Keratinocyte (primary cell): ENCODE measurements at regions not wholly inside any gene's neighbourhood (a gene's known extent, or its start where the extent isn't known, plus 50 kb on each side); places are given as distances from the start of the nearest gene placed in this dataset.

ENCODE experiments used
- DNase-seq: peaks from one replicate; pipeline ENCODE4 v3.0.0-alpha.2; 2011; ENCODE audit warnings: low read depth, missing footprints, low spot score
- FAIRE-seq: peaks from 2 replicates; lab custom pipeline; 2011; peaks lifted over from hg19 to GRCh38; lab: Jason Lieb, UNC
- H2AFZ ChIP-seq: 2 replicates; pipeline ENCODE4 v1.6.0; 2012; ENCODE audit warnings: low read length, control low read depth, inconsistent platforms; ENCODE audit not compliant: control insufficient read depth
- H3K27ac ChIP-seq: 2 replicates; pipeline ENCODE4 v1.5.1; 2011; ENCODE audit warnings: low read length; ENCODE audit not compliant: control insufficient read depth, insufficient read depth
- H3K27me3 ChIP-seq: 3 replicates; pipeline ENCODE4 v1.6.0; 2011; ENCODE audit warnings: low read length; ENCODE audit not compliant: control insufficient read depth, insufficient read depth; ENCODE audit errors: extremely low read depth
- H3K36me3 ChIP-seq, 2 experiments: 2 replicates in 1 of 2; 3 replicates in 1 of 2; pipeline ENCODE4 v1.5.1; 2011; ENCODE audit warnings: low read length in 2 of 2, mild to moderate bottlenecking in 1 of 2; ENCODE audit not compliant: control insufficient read depth in 2 of 2, insufficient read depth in 2 of 2; ENCODE audit errors: extremely low read depth in 1 of 2
- H3K4me1 ChIP-seq: 3 replicates; pipeline ENCODE4 v1.5.1; 2011; ENCODE audit warnings: low read length; ENCODE audit not compliant: control insufficient read depth, insufficient read depth; ENCODE audit errors: extremely low read depth
- H3K4me2 ChIP-seq: 3 replicates; pipeline ENCODE4 v1.6.0; 2011; ENCODE audit warnings: low read depth, low read length; ENCODE audit not compliant: control insufficient read depth, insufficient read depth; ENCODE audit errors: extremely low read depth
- H3K4me3 ChIP-seq, 3 experiments: fragments of 200-600 bp in 1 of 3; sonication (generic) in 1 of 3; 2 replicates in 2 of 3; 3 replicates in 1 of 3; pipeline ENCODE4 v1.5.1; 2011 to 2016; ENCODE audit warnings: low read length in 3 of 3, mild to moderate bottlenecking in 3 of 3, control low read depth in 2 of 3, inconsistent platforms in 1 of 3, low read depth in 1 of 3, mixed read lengths in 1 of 3, mixed run types in 1 of 3, moderate library complexity in 1 of 3; ENCODE audit not compliant: control insufficient read depth in 2 of 3, insufficient read depth in 2 of 3; ENCODE audit errors: extremely low read depth in 1 of 3
- H3K79me2 ChIP-seq: 2 replicates; pipeline ENCODE4 v1.6.0; 2012; ENCODE audit warnings: low read length; ENCODE audit not compliant: control insufficient read depth, insufficient read depth
- H3K9ac ChIP-seq: 3 replicates; pipeline ENCODE4 v1.6.0; 2011; ENCODE audit warnings: low read length; ENCODE audit not compliant: control insufficient read depth, insufficient read depth; ENCODE audit errors: extremely low read depth
- H3K9me1 ChIP-seq: 3 replicates; pipeline ENCODE4 v1.6.0; 2011; ENCODE audit warnings: low read length; ENCODE audit not compliant: control insufficient read depth, insufficient read depth; ENCODE audit errors: extremely low read depth
- H3K9me3 ChIP-seq: 2 replicates; pipeline ENCODE4 v1.5.1; 2012; ENCODE audit warnings: low read depth, low read length; ENCODE audit not compliant: control insufficient read depth
- H4K20me1 ChIP-seq: 3 replicates; pipeline ENCODE4 v1.6.0; 2011; ENCODE audit warnings: low read length; ENCODE audit not compliant: control insufficient read depth, insufficient read depth; ENCODE audit errors: extremely low read depth
- EZH2 ChIP-seq: IDR thresholded peaks from one replicate; pipeline ENCODE4 v1.6.1; 2012; ENCODE audit warnings: inconsistent platforms, mild to moderate bottlenecking, low read length, moderate library complexity
- dilution Hi-C: fragments of 300-500 bp; cut with MboI; formaldehyde crosslinking; loops from one replicate; pipeline ENCODE4 v1.7.0; 2020; ENCODE audit warnings: low sequenced_read_pairs; ENCODE audit not compliant: extremely low pct_ligation_motif_present
- TF ChIP-seq, protein P1 (sequence below), 3 experiments: IDR thresholded peaks in 1 of 3; conservative IDR thresholded peaks in 1 of 3; optimal IDR thresholded peaks in 1 of 3; 2 replicates in 2 of 3; 3 replicates in 1 of 3; pipeline versions ENCODE3 to v1.5.1; 2011; ENCODE audit warnings: low read length in 3 of 3, mild to moderate bottlenecking in 3 of 3, moderate library complexity in 2 of 3, control low read depth in 1 of 3, inconsistent platforms in 1 of 3; ENCODE audit not compliant: insufficient read depth in 2 of 3; ENCODE audit errors: extremely low read depth in 1 of 3

DNA sequence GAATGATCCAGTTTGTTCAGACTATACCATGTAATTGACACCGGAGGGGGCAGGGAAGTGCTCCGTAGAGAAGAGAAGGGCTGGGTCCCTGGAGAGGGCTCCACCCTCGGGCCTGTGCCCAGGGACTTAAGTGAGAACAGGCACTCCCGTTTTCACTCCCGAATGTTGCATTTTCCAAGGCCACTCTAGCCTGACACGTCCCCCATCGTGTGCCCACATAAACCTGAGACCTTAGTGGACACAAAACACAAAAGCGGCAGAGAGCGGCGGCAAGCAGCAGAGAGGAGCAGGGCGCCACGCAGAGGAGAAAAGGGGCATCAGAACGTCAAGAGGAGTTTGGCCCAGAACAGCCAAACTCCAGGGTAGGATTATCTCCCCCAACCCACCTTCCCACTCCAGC is 1405.1 kb downstream of the GRIK2 start:
- dilution Hi-C loops, result no loop called here
- H3K27me3 ChIP-seq, result no peaks in the 10 kb centered on the region
- H3K4me1 ChIP-seq, result no peaks in the 10 kb centered on the region
- H4K20me1 ChIP-seq, result no peaks in the 10 kb centered on the region
- H3K4me2 ChIP-seq, result no peak overlapping the region
- no peak overlapping the region for H3K4me3 ChIP-seq
- no peak overlapping the region for H3K27ac ChIP-seq
- no peak overlapping the region for H3K9ac ChIP-seq
- no peaks in the 10 kb centered on the region for H3K36me3 ChIP-seq
- TF ChIP-seq EZH2, result no peak
- TF ChIP-seq, protein P1, sequence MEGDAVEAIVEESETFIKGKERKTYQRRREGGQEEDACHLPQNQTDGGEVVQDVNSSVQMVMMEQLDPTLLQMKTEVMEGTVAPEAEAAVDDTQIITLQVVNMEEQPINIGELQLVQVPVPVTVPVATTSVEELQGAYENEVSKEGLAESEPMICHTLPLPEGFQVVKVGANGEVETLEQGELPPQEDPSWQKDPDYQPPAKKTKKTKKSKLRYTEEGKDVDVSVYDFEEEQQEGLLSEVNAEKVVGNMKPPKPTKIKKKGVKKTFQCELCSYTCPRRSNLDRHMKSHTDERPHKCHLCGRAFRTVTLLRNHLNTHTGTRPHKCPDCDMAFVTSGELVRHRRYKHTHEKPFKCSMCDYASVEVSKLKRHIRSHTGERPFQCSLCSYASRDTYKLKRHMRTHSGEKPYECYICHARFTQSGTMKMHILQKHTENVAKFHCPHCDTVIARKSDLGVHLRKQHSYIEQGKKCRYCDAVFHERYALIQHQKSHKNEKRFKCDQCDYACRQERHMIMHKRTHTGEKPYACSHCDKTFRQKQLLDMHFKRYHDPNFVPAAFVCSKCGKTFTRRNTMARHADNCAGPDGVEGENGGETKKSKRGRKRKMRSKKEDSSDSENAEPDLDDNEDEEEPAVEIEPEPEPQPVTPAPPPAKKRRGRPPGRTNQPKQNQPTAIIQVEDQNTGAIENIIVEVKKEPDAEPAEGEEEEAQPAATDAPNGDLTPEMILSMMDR (optimal IDR thresholded peaks at IDR 0.05 in 1 of 3, IDR thresholded peaks at IDR 0.05 in 1 of 3, conservative IDR thresholded peaks at IDR 0.05 in 1 of 3; ENCODE audit: extremely low read depth in 1 of 3, insufficient read depth in 2 of 3, low read length in 3 of 3), result no peak
- H2AFZ ChIP-seq, result no peak overlapping the region
- H3K9me1 ChIP-seq, result no peaks in the 10 kb centered on the region
- FAIRE-seq (no peak), DNase-seq (no peak)
- no peaks in the 10 kb centered on the region for H3K79me2 ChIP-seq
- no peaks in the 10 kb centered on the region for H3K9me3 ChIP-seq

DNA sequence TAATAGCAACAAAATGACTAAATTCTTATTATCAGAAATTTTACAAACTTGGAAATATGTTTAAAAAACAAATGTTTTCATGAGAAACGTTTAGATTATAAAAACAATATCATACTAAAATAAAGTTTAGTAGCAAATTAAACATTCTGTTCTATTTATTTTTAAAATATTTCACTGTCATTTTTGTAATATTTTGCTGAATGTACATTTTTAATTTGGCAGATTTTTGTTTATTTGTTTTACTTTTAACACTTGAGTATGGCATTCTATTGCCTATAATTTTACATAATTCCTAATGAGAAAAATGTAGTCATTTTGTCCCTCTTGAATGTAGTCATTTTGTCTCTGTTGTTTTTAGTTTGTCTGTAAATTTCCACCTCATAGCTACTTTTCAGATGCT is 1400.2 kb downstream of the GRIK2 start:
- Histone ChIP-seq H3K27ac (no peak overlapping the region), H4K20me1 (no peaks in the 10 kb centered on the region), H3K4me2 (no peak overlapping the region), H3K9ac (no peak overlapping the region), H3K9me1 (no peaks in the 10 kb centered on the region), H3K9me3 (no peaks in the 10 kb centered on the region), H3K27me3 (no peaks in the 10 kb centered on the region), H3K79me2 (no peaks in the 10 kb centered on the region), H3K36me3 (no peaks in the 10 kb centered on the region), H3K4me3 (no peak overlapping the region), H2AFZ (no peak overlapping the region), H3K4me1 (no peaks in the 10 kb centered on the region)
- TF ChIP-seq, protein P1 (optimal IDR thresholded peaks at IDR 0.05 in 1 of 3, IDR thresholded peaks at IDR 0.05 in 1 of 3, conservative IDR thresholded peaks at IDR 0.05 in 1 of 3; ENCODE audit: extremely low read depth in 1 of 3, insufficient read depth in 2 of 3, low read length in 3 of 3), result no peak
- TF ChIP-seq EZH2, result no peak
- no peak for FAIRE-seq
- dilution Hi-C loops, result no loop called here
- no peak for DNase-seq
